CD4-positive, alpha-beta T cell treated with Interferon alpha-2 for 1 hour (primary cell): ENCODE measurements at regions not wholly inside any gene's neighbourhood (a gene's known extent, or its start where the extent isn't known, plus 50 kb on each side); places are given as distances from the start of the nearest gene placed in this dataset.
"Not testable (repeated sequence)": the region's sequence is repeated elsewhere in the genome, so short reads cannot be mapped to it uniquely, and the experiment has no call there.

Experiments
- DNase-seq, 2 donors: peaks; one replicate each; pipeline ENCODE4 v3.0.0-alpha.2; 2020 to 2022

GRCh38 chr13:104683789-104684188 is 1617.6 kb upstream of the SLC10A2 start:
- no peak for DNase-seq

- no peak for DNase-seq
Measured at GRCh38 chr13:104678161-104678560, 1611.9 kb upstream of the SLC10A2 start.

GRCh38 chr13:104671901-104672300 is 1605.7 kb upstream of the SLC10A2 start:
- DNase-seq: no peak

GRCh38 chr13:104657196-104657595 is 1591.0 kb upstream of the SLC10A2 start:
- DNase-seq: no peak

- no peak for DNase-seq
Measured at GRCh38 chr13:104650431-104650830, 1584.2 kb upstream of the SLC10A2 start.

- DNase-seq: no peak
Measured at GRCh38 chr13:104648291-104648690, 1582.1 kb upstream of the SLC10A2 start.

- no peak for DNase-seq
Measured at GRCh38 chr13:104645786-104646185, 1579.6 kb upstream of the SLC10A2 start.

- DNase-seq: no peak
Measured at GRCh38 chr13:104641309-104641708, 1575.1 kb upstream of the SLC10A2 start.

GRCh38 chr13:104635879-104636278 is 1569.7 kb upstream of the SLC10A2 start:
- no peak for DNase-seq

- DNase-seq: no peak
Measured at GRCh38 chr13:104634016-104634415, 1567.8 kb upstream of the SLC10A2 start.

GRCh38 chr13:104632736-104633135 is 1566.5 kb upstream of the SLC10A2 start:
- DNase-seq: no peak

- DNase-seq: no peak
Measured at GRCh38 chr13:104625201-104625600, 1559.0 kb upstream of the SLC10A2 start.

- no peak for DNase-seq
Measured at GRCh38 chr13:104616990-104617389, 1550.8 kb upstream of the SLC10A2 start.

- DNase-seq: no peak
Measured at GRCh38 chr13:104614361-104615145, 1548.3 kb upstream of the SLC10A2 start.

- no peak for DNase-seq
Measured at GRCh38 chr13:104608331-104608730, 1542.1 kb upstream of the SLC10A2 start.

- DNase-seq: not testable (repeated sequence)
Measured at GRCh38 chr13:104605435-104605834, 1539.2 kb upstream of the SLC10A2 start.

- DNase-seq: no peak
Measured at GRCh38 chr13:104597546-104598180, 1531.4 kb upstream of the SLC10A2 start.

GRCh38 chr13:104595511-104595910 is 1529.3 kb upstream of the SLC10A2 start:
- DNase-seq: no peak

GRCh38 chr13:104594806-104595205 is 1528.6 kb upstream of the SLC10A2 start:
- DNase-seq: no peak

GRCh38 chr13:104593693-104594092 is 1527.5 kb upstream of the SLC10A2 start:
- DNase-seq: no peak

GRCh38 chr13:104593251-104593576 is 1527.0 kb upstream of the SLC10A2 start:
- DNase-seq: no peak

GRCh38 chr13:104592545-104593250 is 1526.5 kb upstream of the SLC10A2 start:
- DNase-seq: no peak

GRCh38 chr13:104592127-104592526 is 1525.9 kb upstream of the SLC10A2 start:
- DNase-seq: no peak
